Ureter (tissue), 1 donor: ENCODE measurements at regions not wholly inside any gene's neighbourhood (a gene's known extent, or its start where the extent isn't known, plus 50 kb on each side); places are given as distances from the start of the nearest gene placed in this dataset.
"Not testable (repeated sequence)": the region's sequence is repeated elsewhere in the genome, so short reads cannot be mapped to it uniquely, and the experiment has no call there.

Source experiments
- DNase-seq: peaks from one replicate; pipeline ENCODE4 v3.0.0-alpha.2; 2020; ENCODE audit warnings: low spot score
- donor health status: DM: yes; HTN: yes; CAD: no.

DNA sequence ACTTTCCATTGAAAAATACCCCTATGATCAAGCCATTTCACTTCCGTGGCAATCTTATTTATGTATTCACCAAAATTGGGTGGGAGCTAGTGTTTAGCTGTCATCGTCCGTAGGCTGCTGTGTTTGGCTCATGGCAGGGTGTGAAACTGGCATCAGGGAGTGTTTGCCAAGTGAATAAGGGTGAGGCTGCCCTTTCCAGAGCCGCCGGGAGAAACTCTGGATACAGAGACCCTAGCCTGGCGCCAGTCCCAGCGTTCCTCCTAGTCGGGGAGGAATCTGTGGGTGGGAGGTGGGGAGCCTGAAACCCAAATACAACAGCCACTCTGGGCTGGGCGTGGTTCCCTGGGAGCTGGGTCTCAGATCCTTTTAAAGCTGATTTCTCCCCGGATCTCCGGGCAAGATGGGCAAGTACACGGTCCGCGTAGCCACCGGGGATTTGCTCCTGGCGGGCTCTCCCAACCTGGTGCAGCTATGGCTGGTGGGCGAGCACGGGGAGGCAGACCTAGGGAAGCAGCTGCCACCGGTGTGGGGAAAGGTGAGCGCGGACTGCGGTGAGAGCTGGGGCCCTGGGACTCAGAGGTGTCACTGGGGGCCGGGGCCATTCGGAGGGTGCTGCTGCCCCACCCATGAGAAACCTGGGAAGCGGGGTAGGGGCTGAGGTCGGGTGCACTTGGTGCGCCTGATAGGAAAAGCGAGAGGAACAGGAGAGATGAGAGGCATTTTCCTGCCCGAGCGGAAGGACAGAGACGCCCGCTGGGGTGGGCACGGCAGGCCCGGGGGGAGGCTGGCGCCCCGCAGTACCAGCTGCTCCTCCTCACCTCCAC is 62.1 kb upstream of the TEKT1 start:
- no peak for DNase-seq

DNA sequence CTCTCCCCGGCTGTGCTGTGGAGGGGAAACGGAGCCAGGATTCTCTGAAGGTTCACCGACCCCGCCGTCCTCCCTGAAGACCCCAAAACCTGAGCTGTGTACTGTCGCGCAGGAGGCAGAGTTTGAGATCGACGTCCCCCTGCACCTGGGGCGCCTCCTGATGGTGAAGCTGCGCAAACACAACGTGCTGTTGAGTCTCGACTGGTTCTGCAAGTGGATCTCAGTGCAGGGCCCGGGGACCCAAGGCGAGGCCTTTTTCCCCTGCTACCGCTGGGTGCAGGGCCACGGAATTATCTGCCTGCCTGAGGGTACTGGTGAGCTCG is 62.6 kb upstream of the TEKT1 start:
- no peak for DNase-seq

DNA sequence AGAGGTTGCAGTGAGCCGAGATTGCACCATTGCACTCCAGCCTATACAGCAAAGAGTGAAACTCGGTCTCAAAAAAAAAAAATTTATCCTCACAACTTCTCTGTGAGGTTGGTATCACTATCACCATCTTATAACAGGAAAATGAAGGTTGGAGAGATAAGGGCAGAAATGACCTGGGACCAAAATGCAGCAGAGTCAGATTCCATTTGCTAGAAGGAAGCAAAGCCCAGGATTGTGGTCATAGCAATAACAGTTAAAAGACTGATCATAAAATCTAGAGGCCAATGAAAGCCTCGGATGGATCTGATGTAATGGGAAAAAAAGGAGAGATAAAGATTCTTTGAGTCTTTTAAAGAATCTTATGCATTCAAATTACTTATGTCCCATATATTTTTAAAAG is 69.6 kb upstream of the TEKT1 start:
- no peak for DNase-seq

DNA sequence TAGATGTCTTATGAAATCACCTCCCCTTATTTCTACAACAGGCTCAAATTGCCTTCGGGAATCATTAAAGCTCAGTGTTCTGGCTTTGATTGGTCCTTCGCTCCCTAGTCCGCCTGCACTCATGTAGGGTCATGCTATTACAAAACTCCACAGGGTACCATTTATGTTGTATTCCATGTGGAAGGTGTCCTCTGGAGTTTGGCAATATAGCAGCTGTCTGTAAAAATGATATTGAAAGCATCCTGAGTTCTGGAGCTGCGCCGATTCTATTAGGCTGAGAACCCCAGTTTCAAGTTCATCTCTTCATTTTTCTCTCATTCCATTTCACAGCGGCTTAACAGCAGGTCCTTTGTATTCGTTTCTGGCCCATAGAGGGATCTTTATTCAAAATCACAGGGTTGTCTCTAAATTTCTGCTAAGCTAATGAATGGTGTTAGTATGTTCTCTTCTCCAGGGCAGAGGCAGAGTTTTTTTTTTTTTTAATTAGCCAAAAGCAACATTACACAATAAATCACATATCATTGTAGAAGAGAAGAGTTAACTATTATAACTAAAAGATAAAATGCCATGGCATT is 71.9 kb upstream of the TEKT1 start:
- DNase-seq: no peak

DNA sequence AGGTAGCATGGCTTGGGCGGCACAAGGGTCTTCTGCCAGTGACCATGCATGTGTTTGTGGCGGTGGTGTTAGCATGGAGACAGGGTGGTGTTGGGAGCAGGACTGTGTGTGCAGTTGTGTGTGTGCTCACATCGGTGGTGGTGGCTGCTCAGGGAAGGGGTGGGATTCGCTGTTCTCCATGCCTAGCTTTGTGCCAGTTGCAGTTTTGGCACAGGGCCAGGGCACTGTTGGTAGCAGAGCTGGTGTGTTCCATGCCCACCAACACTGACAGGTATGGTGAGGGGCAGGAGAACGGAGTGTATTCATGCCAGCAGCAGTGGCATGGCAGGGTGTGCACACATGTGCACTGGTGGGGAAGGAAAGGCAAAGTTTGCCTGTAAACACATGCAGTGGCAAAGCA is 77.3 kb upstream of the TEKT1 start:
- DNase-seq: no peak

DNA sequence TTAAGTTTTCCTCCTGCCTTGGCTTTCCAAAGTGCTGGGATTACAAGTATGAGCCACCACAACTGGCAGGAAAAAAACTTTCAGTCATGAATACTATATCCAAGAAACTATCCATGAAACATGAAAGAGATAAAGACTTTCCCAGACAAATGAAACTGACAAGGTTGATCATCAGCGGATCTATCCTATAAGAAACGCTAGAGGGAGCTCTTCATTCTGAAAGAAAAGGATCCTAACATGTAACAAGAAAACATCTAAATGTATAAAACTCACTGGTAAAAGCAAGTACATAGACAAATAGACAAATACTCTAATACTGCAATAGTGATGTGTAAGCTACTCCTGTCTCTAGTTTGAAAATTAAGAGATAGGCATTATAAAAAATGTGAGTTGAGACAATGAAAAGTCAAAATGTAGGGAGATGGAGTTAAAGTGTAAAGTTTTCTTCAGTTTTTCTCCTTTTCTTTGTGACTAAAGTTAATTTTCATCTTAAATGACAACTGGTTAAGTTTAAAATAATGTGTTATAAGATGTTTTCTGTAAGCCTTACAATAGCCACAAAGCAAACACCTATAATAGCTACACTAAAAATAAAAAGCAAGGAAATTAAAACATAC is 79.6 kb upstream of the TEKT1 start:
- DNase-seq: no peak

DNA sequence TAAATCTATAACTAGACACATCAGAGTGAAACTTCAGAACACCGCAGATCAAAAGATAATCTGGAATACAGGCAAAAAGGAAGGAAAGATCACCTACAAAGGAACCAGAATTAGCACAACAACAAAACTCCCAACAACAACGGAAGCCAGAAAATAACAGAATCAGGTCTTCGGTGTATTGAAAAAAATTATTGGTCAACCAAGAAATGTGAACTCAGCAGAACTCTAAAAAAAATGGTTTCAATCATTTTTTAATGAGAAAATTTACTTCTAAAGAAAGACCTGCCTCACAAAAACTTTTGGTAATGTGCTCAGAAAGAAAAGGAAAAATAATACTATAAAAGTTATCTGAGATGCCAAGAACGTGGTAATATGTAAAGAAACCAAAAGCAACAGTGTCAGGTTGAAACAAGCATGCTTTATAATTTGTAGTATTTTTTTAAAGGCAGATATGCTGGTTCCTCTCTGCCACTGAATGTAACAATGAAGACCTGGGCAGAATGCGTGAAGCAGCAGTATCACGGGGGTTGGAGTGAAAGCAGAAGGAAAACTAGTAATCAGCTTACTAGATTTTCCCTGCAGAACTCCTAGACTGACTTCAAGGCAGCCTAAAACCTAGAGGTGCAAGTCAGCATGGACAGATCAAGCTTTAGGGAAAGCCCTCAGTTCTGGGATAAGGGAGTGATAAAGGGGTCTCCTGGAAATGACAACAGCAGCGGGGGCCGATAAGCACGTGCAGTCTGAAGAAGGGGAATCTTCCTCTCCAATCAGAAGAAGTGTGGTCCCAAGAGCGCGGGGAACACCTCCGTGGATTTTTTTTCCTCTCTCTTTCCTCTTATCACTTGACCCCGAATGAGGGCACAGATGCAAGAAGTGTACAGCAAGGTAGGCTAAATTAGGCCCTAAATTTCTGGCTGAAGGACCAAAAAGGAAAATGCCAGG is 80.9 kb upstream of the TEKT1 start:
- DNase-seq: no peak

DNA sequence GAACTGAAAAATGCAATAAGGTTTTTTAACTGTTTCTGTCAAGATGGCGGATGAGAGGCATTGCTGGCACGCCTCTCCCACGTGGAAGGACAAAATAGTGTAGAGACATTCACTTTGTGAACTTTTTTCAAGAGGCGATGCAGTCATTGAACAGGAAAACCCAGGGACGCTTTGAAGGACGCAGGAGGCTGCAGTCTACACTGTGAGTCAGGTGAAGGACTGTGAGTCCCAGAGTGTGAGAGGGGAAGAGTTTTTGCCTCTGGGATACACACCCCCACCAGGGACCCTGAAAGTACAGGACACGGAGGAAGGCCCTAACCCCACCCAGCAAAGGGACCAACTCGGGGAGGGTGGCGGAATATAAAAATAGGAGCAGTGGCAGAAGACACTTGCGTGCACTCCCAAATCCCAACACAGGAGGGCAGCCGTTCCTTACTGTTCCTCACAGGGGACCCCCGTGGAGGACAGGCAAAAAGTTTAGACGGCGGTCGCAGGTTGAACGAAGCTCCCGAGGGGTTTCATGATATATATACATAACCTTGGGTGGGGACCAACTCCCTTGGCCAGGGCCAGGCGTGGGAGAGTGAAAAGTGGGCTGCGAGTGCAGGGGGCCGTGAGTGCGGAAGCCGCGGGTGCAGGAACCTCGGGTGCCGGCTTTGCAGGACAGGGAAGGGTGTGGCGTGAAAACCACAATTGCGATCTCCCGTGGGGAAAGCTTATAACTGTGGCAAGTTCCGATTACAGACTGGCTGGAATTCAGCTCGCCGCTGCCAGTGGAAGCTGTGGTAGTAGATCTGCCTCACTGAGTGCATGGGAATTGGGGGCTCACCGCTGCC is 82.0 kb upstream of the ALOX12 start:
- peak; percentile 68 for DNase-seq

DNA sequence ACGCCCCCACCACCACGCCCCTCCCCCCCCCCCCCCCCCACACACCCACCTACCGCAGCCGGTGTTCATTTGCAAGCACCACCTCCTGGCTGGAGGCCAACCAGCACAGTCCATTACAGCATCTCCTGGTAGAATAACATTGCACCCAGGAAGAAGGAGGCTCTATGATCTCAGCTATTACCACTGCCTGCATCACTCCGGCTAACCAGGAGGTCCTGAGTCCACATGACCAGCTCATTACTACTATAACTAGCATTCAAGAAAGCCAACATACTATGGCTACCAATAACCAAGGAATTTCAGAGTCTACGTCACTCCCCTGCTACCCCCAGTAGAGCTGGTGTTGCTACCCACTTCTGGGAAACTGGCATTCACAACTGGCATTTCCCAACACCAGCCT is 81.1 kb upstream of the ALOX12 start:
- DNase-seq: no peak

DNA sequence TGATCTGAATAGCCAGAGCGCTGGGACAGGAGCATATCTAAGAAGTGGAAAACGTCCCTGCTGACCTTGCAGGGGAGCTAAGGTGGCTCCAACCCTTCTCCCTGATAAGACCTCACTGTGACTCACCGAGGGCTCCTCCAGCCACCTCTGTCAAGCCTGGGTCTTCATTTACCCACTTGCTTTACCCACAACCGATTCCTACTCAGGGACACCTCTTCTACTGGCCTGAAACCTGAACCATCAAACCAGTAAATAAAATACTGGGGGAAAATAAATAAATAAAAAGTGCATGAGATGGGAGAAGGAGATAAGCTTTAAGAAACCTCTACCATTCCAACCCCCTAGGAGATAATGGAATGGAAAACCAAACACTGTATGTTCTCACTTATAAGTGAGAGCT is 80.2 kb upstream of the ALOX12 start:
- no peak for DNase-seq

DNA sequence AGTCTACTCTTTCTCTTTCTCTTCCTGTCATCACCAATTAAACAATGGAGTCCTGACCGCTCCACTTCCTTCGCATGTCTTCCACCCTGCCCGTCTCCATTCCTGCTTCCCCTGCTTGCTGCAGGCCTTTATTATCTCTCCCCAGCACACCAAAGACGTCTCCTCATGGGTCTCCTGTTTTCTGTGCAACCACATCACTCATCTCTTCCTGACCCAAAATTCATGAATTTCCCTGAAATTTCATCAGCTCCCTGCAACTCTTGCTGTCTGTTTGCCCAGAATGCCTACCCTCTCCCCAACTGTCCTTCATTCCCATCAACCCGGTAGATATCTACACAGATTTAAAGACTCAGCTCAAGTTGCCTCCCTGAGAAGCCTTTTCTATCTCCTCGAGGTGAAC is 76.7 kb upstream of the ALOX12 start:
- DNase-seq: no peak

DNA sequence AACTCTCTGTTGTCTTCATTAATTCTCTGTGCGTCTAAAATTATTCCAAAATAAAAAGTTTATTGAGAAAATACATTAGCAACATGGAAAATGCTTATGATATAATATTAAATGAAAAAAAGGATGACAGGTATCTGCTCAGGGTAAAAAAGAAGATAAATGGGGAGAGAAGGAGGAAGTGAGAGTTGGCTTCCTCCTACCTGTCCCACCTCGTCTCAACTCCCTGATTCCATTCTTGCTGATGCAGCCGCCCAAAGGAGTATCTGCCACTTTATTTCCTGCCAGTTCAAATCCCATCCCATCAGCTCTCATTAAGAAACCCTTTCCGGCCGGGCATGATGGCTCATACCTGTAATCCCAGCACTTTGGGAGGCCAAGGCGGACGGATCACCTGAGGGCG is 72.5 kb upstream of the ALOX12 start:
- DNase-seq: no peak

DNA sequence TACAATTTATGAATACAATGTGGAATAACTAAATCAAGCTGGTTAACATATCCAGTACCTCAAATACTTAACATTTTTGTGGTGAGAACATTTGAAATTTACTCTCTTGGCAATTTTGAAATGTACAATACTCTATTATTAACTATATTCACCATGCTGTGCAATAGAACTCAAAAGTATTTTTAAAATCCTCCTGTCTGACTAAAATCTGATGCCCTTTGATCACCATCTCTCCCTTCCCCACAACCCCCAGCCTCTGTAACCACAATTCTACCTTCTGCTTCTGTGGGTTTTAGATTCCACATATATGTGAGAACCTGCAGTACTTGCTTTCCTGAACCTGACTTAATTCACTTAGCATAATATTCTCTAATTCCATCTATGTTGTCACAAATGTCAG is 71.6 kb upstream of the ALOX12 start:
- no peak for DNase-seq

DNA sequence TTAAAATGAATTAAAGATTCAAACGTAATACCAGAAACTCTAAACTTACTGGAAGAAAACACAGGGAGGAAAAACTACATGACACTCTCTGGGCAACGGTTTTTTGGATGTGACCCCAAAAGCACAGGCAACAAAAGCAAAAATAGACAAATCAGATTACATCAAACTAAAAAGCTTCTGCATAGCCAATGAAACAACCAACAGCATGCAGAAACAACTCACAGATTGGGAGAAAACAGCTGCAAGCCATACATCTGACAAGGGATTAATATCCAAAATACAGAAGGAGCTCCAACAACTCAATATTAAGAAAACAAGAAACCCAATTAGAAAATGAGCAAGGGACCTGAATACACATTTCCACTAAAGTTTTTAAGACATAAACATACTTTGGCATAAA is 69.2 kb upstream of the ALOX12 start:
- no peak for DNase-seq

DNA sequence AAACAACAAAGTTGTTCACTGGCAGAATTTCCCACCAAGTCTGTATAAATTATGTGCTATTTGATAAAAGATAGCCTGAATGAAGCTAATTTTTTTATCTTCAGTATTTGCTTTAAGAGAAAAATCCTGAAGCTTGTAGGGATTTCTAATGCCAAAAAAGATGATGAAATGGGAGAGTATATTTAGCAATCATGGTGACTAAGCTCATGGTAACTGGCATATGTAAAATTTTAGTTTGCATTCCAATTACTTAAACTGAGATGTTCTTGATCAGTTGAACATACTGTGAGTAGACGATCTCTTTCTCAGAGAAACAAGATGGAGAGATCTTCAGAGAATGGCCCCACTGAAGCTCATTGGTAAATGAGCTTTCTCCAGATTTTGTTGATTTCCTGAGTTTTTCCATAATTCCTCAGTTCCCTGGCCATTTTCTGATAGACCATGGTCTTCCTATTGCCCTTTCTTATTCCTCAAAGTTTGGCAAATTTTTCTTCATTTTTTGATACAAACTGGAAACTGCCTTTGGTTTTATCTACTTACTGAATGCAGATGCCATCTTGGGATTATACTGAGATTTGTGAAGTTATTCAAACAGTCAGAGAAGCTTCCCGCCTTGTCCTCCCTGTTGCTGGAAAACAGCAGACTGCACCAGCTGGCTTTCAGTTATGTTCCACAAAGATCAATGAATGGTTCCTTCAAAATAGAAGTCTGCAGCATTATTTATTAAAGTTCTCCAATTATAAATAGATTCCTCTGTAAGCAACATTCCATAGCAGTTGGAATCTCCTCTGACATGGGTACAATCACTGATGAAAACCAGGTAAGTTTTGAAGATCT is 68.3 kb upstream of the ALOX12 start:
- DNase-seq: no peak

DNA sequence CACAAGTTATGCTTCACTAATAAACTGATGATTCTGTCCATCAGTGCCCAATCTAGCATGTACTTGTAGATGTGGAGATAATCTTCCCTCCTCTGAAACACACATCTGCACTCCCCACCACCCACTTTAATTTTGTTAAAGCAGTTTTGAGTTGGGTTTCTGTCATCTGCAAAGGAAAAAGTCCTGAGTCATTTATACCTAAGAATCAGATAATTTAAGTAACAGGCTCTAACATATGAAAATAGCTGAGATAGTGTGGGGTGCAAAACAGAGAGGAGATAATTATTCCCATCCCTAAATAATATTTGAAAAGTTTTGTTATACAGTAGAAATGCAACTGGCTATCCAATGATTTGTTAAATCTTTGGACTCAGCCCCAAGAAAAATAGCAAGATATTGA is 67.7 kb upstream of the ALOX12 start:
- no peak for DNase-seq

DNA sequence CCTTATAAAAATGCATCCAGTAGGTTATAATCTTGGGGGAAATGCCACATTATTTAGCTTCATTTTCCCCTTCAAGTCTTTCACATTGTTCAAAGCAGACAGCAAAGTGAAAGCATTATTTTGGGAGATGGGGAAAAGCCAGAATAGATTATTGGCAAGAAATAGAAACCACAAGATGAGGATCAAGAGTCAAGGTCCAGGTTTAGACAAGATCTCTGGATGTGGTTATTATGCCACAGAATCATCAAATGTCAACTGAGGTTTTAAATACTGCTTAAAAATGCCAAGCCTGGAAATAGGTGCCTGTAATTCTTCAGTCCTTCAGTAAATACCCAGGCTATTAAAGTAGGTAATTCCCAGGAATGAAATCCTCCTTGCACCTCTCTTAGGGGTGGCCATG is 65.1 kb upstream of the ALOX12 start:
- no peak for DNase-seq

DNA sequence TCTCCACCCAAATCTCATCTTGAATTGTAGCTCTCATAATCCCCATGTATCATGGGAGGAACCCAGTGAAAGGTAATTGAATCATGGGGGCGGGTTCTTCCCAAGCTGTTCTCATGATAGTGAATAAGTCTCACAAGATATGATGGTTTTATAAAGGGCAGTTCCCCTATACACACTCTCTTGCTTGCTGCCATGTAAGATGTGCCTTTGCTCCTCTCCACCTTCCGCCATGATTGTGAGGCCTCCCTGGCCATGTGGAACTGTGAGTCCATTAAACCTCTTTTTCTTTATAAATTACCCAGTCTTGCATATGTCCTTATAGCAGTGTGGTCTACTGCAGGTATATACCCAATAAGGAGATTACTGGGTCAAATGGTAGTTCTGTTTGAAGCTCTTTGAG is 61.3 kb upstream of the ALOX12 start:
- DNase-seq: not testable (repeated sequence)

DNA sequence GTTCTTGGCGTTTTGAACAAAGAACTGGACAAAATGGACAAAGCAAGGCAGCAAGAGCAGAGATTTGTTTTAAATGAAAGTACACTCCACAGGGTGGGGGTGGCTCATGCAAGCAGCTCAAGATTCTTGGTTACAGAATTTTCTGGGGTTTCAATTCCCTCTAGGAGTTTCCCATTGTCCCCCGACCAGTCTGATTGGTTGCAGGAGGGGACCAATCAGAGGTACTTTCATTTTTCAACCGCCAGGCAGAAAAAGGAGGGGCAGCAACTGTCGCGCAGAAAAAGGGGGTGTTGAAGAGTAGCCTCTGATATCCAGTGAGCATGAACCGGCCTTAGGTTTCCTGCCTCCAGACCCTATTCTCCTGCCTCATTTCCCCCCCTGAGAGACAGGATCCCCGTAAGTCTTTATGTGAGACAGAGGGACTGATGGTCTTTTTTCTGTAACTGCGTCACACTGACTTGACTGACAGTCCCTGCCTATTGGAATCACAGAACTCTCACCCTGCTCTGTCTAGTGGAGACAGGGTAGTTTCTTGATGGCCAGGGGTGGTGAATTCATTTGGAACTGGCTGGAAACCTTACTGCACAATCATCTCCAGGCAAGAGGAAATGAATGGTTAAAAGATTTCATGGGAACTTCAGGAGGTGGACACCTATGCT is 59.4 kb upstream of the ALOX12 start:
- no peak for DNase-seq

DNA sequence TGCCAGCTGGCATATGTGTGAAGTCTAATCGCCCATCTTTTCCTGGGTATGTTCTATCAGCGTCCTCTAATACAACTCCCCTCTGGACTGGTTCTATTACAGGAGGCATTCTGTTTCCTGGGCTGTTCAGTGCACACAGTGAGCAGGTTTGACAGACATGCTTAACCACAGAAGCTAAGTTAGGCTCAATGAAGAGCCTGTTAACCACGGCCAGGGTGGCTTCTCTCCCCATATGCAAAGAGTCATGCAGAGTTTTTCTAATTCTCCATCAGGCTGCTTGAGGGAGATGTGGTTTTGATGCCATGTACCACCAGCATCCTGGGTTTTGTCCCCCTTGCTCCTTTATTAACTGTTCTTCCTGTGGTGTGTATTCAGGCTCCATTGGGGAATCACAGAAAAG is 57.2 kb upstream of the ALOX12 start:
- DNase-seq: no peak
